DOHH2 (cell line): ENCODE measurements at regions not wholly inside any gene's neighbourhood (a gene's known extent, or its start where the extent isn't known, plus 50 kb on each side); places are given as distances from the start of the nearest gene placed in this dataset.

Source experiments
- EZH2phosphoT487 ChIP-seq: fragments of 200-600 bp; sonication (generic); IDR thresholded peaks from 2 replicates; pipeline ENCODE4 v1.6.1; 2017; ENCODE audit warnings: borderline replicate concordance, mild to moderate bottlenecking, antibody characterized with exemption, low read length, moderate library complexity, mixed read lengths
- TF ChIP-seq, protein P1 (sequence below): fragments of 200-600 bp; sonication (generic); IDR thresholded peaks from one replicate; pipeline ENCODE4 v1.5.1; 2014; ENCODE audit warnings: antibody characterized with exemption, mild to moderate bottlenecking, low read depth, low read length; ENCODE audit not compliant: poor library complexity, severe bottlenecking

DNA sequence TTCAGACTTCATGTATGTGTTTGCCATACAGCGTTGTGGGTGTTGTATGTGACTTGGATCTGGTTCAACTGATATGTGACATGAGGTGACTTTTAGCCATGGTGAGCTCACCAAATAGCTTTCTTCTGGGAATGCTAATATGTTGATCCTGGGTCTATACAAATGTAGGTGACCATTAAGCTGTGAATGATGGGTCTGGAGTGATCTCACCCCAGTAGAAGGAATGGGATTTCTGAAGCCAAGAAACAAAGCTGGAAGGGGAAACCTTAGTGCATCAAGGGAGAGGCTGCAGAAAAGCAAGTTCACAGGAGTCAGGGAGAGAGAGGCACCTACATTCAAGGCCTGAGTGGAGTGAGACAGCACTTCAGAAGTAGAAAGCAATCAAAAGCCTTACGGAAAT is 421.0 kb upstream of the THRB start:
- TF ChIP-seq, protein P1, sequence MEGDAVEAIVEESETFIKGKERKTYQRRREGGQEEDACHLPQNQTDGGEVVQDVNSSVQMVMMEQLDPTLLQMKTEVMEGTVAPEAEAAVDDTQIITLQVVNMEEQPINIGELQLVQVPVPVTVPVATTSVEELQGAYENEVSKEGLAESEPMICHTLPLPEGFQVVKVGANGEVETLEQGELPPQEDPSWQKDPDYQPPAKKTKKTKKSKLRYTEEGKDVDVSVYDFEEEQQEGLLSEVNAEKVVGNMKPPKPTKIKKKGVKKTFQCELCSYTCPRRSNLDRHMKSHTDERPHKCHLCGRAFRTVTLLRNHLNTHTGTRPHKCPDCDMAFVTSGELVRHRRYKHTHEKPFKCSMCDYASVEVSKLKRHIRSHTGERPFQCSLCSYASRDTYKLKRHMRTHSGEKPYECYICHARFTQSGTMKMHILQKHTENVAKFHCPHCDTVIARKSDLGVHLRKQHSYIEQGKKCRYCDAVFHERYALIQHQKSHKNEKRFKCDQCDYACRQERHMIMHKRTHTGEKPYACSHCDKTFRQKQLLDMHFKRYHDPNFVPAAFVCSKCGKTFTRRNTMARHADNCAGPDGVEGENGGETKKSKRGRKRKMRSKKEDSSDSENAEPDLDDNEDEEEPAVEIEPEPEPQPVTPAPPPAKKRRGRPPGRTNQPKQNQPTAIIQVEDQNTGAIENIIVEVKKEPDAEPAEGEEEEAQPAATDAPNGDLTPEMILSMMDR, result no peak
- no peak for TF ChIP-seq EZH2phosphoT487
